ENCODE measurements at regions not wholly inside any gene's neighbourhood (a gene's known extent, or its start where the extent isn't known, plus 50 kb on each side); places are given as distances from the start of the nearest gene placed in this dataset.

GRCh38 chr1:70914224-70914623 lies 133.4 kb downstream of the PTGER3 start (continued):
- TF ChIP-seq ATF3 (IDR thresholded peaks at IDR 0.05; ENCODE audit: insufficient read depth, low read depth, low read length), result no peak
- no peak for TF ChIP-seq SIX5 (IDR thresholded peaks at IDR 0.05; ENCODE audit: low read depth, low read length)
- TF ChIP-seq, protein P1, sequence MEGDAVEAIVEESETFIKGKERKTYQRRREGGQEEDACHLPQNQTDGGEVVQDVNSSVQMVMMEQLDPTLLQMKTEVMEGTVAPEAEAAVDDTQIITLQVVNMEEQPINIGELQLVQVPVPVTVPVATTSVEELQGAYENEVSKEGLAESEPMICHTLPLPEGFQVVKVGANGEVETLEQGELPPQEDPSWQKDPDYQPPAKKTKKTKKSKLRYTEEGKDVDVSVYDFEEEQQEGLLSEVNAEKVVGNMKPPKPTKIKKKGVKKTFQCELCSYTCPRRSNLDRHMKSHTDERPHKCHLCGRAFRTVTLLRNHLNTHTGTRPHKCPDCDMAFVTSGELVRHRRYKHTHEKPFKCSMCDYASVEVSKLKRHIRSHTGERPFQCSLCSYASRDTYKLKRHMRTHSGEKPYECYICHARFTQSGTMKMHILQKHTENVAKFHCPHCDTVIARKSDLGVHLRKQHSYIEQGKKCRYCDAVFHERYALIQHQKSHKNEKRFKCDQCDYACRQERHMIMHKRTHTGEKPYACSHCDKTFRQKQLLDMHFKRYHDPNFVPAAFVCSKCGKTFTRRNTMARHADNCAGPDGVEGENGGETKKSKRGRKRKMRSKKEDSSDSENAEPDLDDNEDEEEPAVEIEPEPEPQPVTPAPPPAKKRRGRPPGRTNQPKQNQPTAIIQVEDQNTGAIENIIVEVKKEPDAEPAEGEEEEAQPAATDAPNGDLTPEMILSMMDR (IDR thresholded peaks at IDR 0.05; ENCODE audit: control extremely low read depth in 1 of 3, insufficient read depth in 1 of 3, low read depth in 1 of 3, low read length in 3 of 3), result no peak
- no peak for TF ChIP-seq SIRT6 (IDR thresholded peaks at IDR 0.05; ENCODE audit: low read length)
- no peak for TF ChIP-seq CREB1 (IDR thresholded peaks at IDR 0.05)
- no peak for TF ChIP-seq TCF12 (IDR thresholded peaks at IDR 0.05; ENCODE audit: low read depth, low read length)
- TF ChIP-seq, protein P2, sequence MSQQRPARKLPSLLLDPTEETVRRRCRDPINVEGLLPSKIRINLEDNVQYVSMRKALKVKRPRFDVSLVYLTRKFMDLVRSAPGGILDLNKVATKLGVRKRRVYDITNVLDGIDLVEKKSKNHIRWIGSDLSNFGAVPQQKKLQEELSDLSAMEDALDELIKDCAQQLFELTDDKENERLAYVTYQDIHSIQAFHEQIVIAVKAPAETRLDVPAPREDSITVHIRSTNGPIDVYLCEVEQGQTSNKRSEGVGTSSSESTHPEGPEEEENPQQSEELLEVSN (IDR thresholded peaks at IDR 0.05), result no peak
- TF ChIP-seq BACH1 (IDR thresholded peaks at IDR 0.05; ENCODE audit: low read length), result no peak
- no peak for TF ChIP-seq CBX8 (IDR thresholded peaks at IDR 0.05; ENCODE audit: borderline replicate concordance, low read depth, low read length)
- TF ChIP-seq RXRA (IDR thresholded peaks at IDR 0.05; ENCODE audit: insufficient read depth, low read depth, low read length), result no peak
- TF ChIP-seq JUN (IDR thresholded peaks at IDR 0.05; ENCODE audit: low read depth, low read length), result no peak
- TF ChIP-seq EP300 (IDR thresholded peaks at IDR 0.05; ENCODE audit: borderline replicate concordance in 1 of 2, low read depth in 2 of 2, low read length in 2 of 2), result no peak
- no peak for TF ChIP-seq HDAC6 (IDR thresholded peaks at IDR 0.05; ENCODE audit: low read depth, low read length)
- no peak for TF ChIP-seq SRF (IDR thresholded peaks at IDR 0.05; ENCODE audit: low read depth, low read length)
- TF ChIP-seq EGR1 (IDR thresholded peaks at IDR 0.05; ENCODE audit: borderline replicate concordance, low read depth, low read length), result no peak
- no peak for TF ChIP-seq CHD2 (IDR thresholded peaks at IDR 0.05; ENCODE audit: low read length)
- no peak for TF ChIP-seq EZH2 (IDR thresholded peaks at IDR 0.05; ENCODE audit: low read depth, low read length, severe bottlenecking)
- TF ChIP-seq TAF7 (optimal IDR thresholded peaks at IDR 0.05; ENCODE audit: borderline replicate concordance, low read depth, low read length), result no peak
- no peak for TF ChIP-seq ZNF274 (IDR thresholded peaks at IDR 0.05; ENCODE audit: borderline replicate concordance, extremely low read depth, low read length)
